Spinal cord (tissue), 9 donors: ENCODE measurements at regions not wholly inside any gene's neighbourhood (a gene's known extent, or its start where the extent isn't known, plus 50 kb on each side); places are given as distances from the start of the nearest gene placed in this dataset.
"Not testable (repeated sequence)": the region's sequence is repeated elsewhere in the genome, so short reads cannot be mapped to it uniquely, and the experiment has no call there.

ENCODE experiments used
- DNase-seq, 6 donors: peaks; one replicate each; pipeline versions ENCODE4 v3.0.0 to v3.0.0-alpha.2; 2013 to 2015; ENCODE audit warnings: low spot score in 6 of 6, low read depth in 4 of 6
- H3K27ac ChIP-seq: one replicate; pipeline ENCODE4 v1.5.1; 2013; ENCODE audit warnings: low read depth, low read length, control low read depth
- H3K27me3 ChIP-seq: one replicate; pipeline ENCODE4 v1.6.1; 2013; ENCODE audit warnings: low read length; ENCODE audit not compliant: control insufficient read depth, insufficient read depth
- H3K36me3 ChIP-seq: one replicate; pipeline ENCODE4 v1.6.1; 2013; ENCODE audit warnings: low read length; ENCODE audit not compliant: control insufficient read depth, insufficient read depth
- H3K4me1 ChIP-seq: one replicate; pipeline ENCODE4 v1.6.1; 2013; ENCODE audit warnings: low read length; ENCODE audit not compliant: control insufficient read depth, insufficient read depth
- H3K4me3 ChIP-seq: one replicate; pipeline ENCODE4 v1.5.1; 2013; ENCODE audit warnings: low read depth, low read length, control low read depth
- H3K9me3 ChIP-seq: one replicate; pipeline ENCODE4 v1.6.1; 2013; ENCODE audit warnings: low read length; ENCODE audit not compliant: control insufficient read depth, insufficient read depth
- WGBS: methylation state at CpG from one replicate; pipeline ENCODE4 v1.1.5; 2013; ENCODE audit warnings: missing lambda C conversion rate; ENCODE audit not compliant: insufficient coverage; 5-methylcytosine and 5-hydroxymethylcytosine counted together
- donor health status: healthy.

DNA sequence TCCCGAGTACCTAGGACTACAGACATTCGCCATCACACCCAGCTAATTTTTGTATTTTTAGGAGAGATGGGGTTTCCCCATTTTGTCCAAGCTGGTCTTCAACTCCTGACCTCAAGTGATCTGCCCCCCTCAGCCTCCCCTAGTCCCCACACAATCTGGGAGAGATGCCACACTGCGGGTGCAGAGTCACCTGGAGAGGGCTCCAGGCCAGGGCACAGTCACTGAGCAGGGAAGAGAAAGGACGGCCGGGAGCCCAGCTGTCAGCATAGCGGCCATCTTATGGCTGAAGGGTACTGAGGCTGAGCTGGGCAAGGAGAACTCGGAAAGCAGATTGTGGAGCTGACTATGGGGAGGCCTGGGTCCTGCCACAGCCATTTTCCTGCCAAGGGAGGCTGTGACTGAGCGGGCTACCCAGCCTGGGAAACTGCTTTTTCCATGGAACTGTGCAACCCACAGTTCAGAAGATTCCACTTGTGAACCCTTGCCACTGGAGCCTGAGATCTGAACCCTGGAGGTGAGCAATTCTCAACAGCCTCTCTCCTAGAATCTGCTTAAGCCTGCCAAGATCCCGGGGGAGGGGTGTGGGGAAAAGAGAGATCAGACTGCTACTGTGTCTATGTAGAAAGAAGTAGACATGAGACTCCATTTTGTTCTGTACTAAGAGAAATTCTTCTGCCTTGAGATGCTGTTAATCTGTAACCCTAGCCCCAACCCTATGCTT, 109.2 kb downstream of the ZNF486 start:
- H3K4me1 ChIP-seq: no peaks in the 10 kb centered on the region
- H3K36me3 ChIP-seq: no peaks in the 10 kb centered on the region
- no peaks in the 10 kb centered on the region for H3K27me3 ChIP-seq
- H3K27ac ChIP-seq: no peak overlapping the region
- DNase-seq: no peak
- no peak overlapping the region for H3K4me3 ChIP-seq
- no peaks in the 10 kb centered on the region for H3K9me3 ChIP-seq
- 91% methylated on average over 6 of the region's 9 CpGs for WGBS

DNA sequence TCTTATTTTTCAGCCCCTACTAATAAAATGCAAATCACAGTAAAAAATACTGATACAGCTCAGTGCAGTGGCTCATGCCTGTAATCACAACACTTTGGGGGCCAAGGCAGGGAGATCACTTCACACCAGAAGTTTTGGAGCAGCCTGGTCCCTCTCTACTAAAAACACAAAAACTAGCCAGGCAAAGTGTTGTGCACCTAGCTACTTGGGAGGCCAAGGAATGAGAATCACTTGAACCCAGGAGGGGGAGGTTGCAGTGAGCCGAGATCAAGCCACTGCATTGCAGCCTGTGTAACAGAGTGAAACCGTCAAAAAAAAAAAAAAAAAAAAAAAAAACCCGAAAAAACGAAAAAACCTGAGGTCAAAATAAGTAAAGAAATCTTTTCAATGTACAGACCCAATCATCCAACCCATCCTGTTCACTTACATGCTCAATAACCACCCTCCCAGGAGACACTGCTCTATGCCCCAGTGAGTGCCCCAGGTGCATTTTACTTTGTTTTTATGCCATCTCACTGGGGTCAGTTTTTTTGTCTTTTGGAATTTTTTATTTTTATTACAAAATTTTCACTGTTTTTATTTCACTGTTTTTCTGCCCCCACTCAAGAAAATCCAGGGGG, 107.0 kb downstream of the ZNF486 start:
- no peaks in the 10 kb centered on the region for H3K36me3 ChIP-seq
- no peak overlapping the region for H3K27ac ChIP-seq
- no peaks in the 10 kb centered on the region for H3K27me3 ChIP-seq
- 20% methylated on average over 1 of the region's 4 CpGs for whole genome bisulfite sequencing
- no peak for DNase-seq
- no peaks in the 10 kb centered on the region for H3K9me3 ChIP-seq
- no peak overlapping the region for H3K4me3 ChIP-seq
- no peaks in the 10 kb centered on the region for H3K4me1 ChIP-seq

- no peaks in the 10 kb centered on the region for H3K9me3 ChIP-seq
- H3K27me3 ChIP-seq: no peaks in the 10 kb centered on the region
- no peak overlapping the region for H3K27ac ChIP-seq
- H3K36me3 ChIP-seq: no peaks in the 10 kb centered on the region
- DNase-seq: peak in 5 of 6 donors; percentile 3 to 57 (median 22)
- no peaks in the 10 kb centered on the region for H3K4me1 ChIP-seq
- H3K4me3 ChIP-seq: no peak overlapping the region
- 32% methylated on average over 3 of the region's 3 CpGs for WGBS
Observed at GRCh38 chr19:20273376-20273775, 106.4 kb downstream of the ZNF486 start.

GRCh38 chr19:20272627-20273010, 105.6 kb downstream of the ZNF486 start:
- 93% methylated on average over 8 of the region's 8 CpGs for WGBS

GRCh38 chr19:20271927-20272626, 105.1 kb downstream of the ZNF486 start:
- not testable (repeated sequence) for DNase-seq, H3K36me3 ChIP-seq, H3K27ac ChIP-seq, H3K4me1 ChIP-seq, H3K27me3 ChIP-seq, H3K4me3 ChIP-seq, H3K9me3 ChIP-seq
- 100% methylated on average over 2 of the region's 7 CpGs for WGBS

More at GRCh38 chr19:20272627-20273010, 105.6 kb downstream of the ZNF486 start:
- H3K4me1 ChIP-seq, H3K36me3 ChIP-seq, DNase-seq, H3K9me3 ChIP-seq, H3K27me3 ChIP-seq, H3K27ac ChIP-seq, H3K4me3 ChIP-seq: not testable (repeated sequence)

DNA sequence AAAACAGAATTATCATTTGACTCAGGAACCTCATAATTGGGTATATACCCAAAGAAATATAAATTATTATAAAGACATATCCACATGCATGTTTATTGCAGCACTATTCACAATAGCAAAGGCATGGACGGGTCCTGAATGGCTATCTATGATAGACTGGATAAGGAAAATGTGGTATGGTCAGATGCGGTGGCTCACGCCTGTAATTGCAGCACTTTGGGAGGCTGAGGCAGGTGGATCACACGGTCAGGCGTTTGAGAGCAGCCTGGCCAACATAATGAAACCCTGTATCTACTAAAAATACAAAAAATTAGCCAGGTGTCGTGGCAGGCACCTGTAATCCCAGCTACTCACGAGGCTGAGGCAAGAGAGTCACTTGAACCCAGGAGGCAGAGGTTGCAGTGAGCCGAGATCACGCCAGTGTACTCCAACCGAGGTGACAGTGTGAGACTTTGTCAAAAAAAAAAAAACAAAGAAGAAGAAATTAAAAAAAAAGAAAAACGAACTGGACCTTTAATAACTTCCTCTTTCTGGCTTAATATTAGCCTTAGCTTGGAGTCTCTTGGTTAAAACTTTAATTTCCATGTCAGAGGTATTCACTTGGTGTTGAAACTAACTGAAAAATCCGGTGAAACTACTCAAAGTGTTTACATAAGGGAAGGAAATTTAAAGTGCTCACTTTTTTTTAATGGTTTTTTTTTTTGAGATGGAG, 104.4 kb downstream of the ZNF486 start:
- Histone ChIP-seq H3K9me3 (no peaks in the 10 kb centered on the region), H3K4me1 (no peaks in the 10 kb centered on the region), H3K4me3 (no peak overlapping the region), H3K27ac (no peak overlapping the region), H3K27me3 (no peaks in the 10 kb centered on the region), H3K36me3 (no peaks in the 10 kb centered on the region)
- 95% methylated on average over 9 of the region's 12 CpGs for WGBS
- no peak for DNase-seq

- H3K4me1 ChIP-seq: no peaks in the 10 kb centered on the region
- no peaks in the 10 kb centered on the region for H3K36me3 ChIP-seq
- no peak overlapping the region for H3K27ac ChIP-seq
- no CpG with 5 or more reads among the region's 7 CpGs for WGBS
- no peaks in the 10 kb centered on the region for H3K9me3 ChIP-seq
- no peak for DNase-seq
- no peaks in the 10 kb centered on the region for H3K27me3 ChIP-seq
- H3K4me3 ChIP-seq: no peak overlapping the region
Observed at GRCh38 chr19:20269461-20269860, 102.4 kb downstream of the ZNF486 start.

- not testable (repeated sequence) for H3K27ac ChIP-seq, H3K4me1 ChIP-seq, H3K9me3 ChIP-seq, H3K27me3 ChIP-seq, H3K36me3 ChIP-seq, DNase-seq, H3K4me3 ChIP-seq
Observed at GRCh38 chr19:20261513-20261912, 94.5 kb downstream of the ZNF486 start.

- H3K4me3 ChIP-seq, H3K9me3 ChIP-seq: not testable (repeated sequence)
Observed at GRCh38 chr19:20260738-20261137, 93.7 kb downstream of the ZNF486 start.

More at GRCh38 chr19:20260738-20261137, 93.7 kb downstream of the ZNF486 start:
- H3K27me3 ChIP-seq, DNase-seq, H3K27ac ChIP-seq, H3K36me3 ChIP-seq, H3K4me1 ChIP-seq: not testable (repeated sequence)
- WGBS: 13% methylated on average over 1 of the region's 8 CpGs
